IMR-90 (cell line): ENCODE measurements at regions not wholly inside any gene's neighbourhood (a gene's known extent, or its start where the extent isn't known, plus 50 kb on each side); places are given as distances from the start of the nearest gene placed in this dataset.

Source experiments
- ATAC-seq: fragments of 200-7000 bp; cut with Tn5 transposase; 2 replicates; pipeline ENCODE4 v1.9.1; 2020; ENCODE audit warnings: low read depth, mild to moderate bottlenecking, moderate library complexity
- BruUV-seq: library from RNA; stranded (reverse); fragments of 400-500 nt; replicated peaks from 2 replicates; lab custom pipeline; 2021; lab: Mats Ljungman, UMichigan
- CTCF ChIA-PET: fragments of 300-600 bp; formaldehyde crosslinking; extraction: SDS; loops from one replicate; lab custom pipeline; 2021; ENCODE audit warnings: antibody characterized with exemption; lab: Yijun Ruan, JAX
- POLR2A ChIA-PET: fragments of 300-600 bp; sonication (Branson Sonifier 250); formaldehyde crosslinking; loops from one replicate; lab custom pipeline; 2022; ENCODE audit warnings: antibody characterized with exemption; ENCODE audit not compliant: unreplicated experiment; lab: Charles Lee
- DNase-seq: peaks from one replicate; pipeline ENCODE4 v3.0.0; 2013
- H2AFZ ChIP-seq: replicated peaks from 2 replicates; pipeline ENCODE3; 2013; ENCODE audit warnings: low read length, mild to moderate bottlenecking; ENCODE audit not compliant: poor library complexity
- H2AK5ac ChIP-seq: 2 replicates; pipeline ENCODE4 v1.6.1; 2013; ENCODE audit warnings: low read depth, low read length, inconsistent platforms
- H2AK9ac ChIP-seq: replicated peaks from 2 replicates; pipeline ENCODE3; 2013; ENCODE audit warnings: mild to moderate bottlenecking, low read depth, low read length, moderate library complexity; ENCODE audit not compliant: poor library complexity
- H2BK120ac ChIP-seq: 2 replicates; pipeline ENCODE4 v1.6.1; 2013; ENCODE audit warnings: low read depth, low read length, inconsistent platforms
- H2BK15ac ChIP-seq: 3 replicates; pipeline ENCODE4 v1.6.1; 2013; ENCODE audit warnings: low read depth, low read length, inconsistent platforms
- H2BK20ac ChIP-seq: 2 replicates; pipeline ENCODE4 v1.6.1; 2013; ENCODE audit warnings: low read depth, mild to moderate bottlenecking, inconsistent platforms, low read length, moderate library complexity
- H2BK5ac ChIP-seq: 2 replicates; pipeline ENCODE4 v1.6.1; 2013; ENCODE audit warnings: mild to moderate bottlenecking, low read depth, low read length, inconsistent platforms; ENCODE audit not compliant: poor library complexity, severe bottlenecking
- H3K14ac ChIP-seq: replicated peaks from 2 replicates; pipeline ENCODE4 v1.6.1; 2013; ENCODE audit warnings: low read depth, low read length, inconsistent platforms
- H3K18ac ChIP-seq: 2 replicates; pipeline ENCODE4 v1.6.1; 2013; ENCODE audit warnings: low read depth, low read length, control low read depth
- H3K23ac ChIP-seq: 2 replicates; pipeline ENCODE4 v1.6.1; 2013; ENCODE audit warnings: low read depth, low read length, inconsistent platforms
- H3K27ac ChIP-seq: 2 replicates; pipeline ENCODE4 v1.5.1; 2013; ENCODE audit warnings: mild to moderate bottlenecking, control low read depth, low read length; ENCODE audit not compliant: insufficient read depth
- H3K27me3 ChIP-seq: 2 replicates; pipeline ENCODE4 v1.6.1; 2013; ENCODE audit warnings: low read length; ENCODE audit not compliant: control insufficient read depth, insufficient read depth
- H3K36me3 ChIP-seq: 2 replicates; pipeline ENCODE4 v1.6.1; 2013; ENCODE audit warnings: low read length, mixed read lengths; ENCODE audit not compliant: control insufficient read depth, insufficient read depth
- H3K4ac ChIP-seq: 2 replicates; pipeline ENCODE4 v1.6.1; 2013; ENCODE audit warnings: low read depth, low read length, inconsistent platforms
- H3K4me1 ChIP-seq: 2 replicates; pipeline ENCODE4 v1.6.1; 2013; ENCODE audit warnings: low read length, mixed read lengths; ENCODE audit not compliant: control insufficient read depth, insufficient read depth
- H3K4me2 ChIP-seq: 2 replicates; pipeline ENCODE4 v1.6.1; 2013; ENCODE audit warnings: low read depth, mild to moderate bottlenecking, control low read depth, low read length, moderate library complexity
- H3K4me3 ChIP-seq: 2 replicates; pipeline ENCODE4 v1.5.1; 2013; ENCODE audit warnings: low read depth, mild to moderate bottlenecking, control low read depth, low read length, moderate library complexity; ENCODE audit not compliant: insufficient read depth
- H3K56ac ChIP-seq: 2 replicates; pipeline ENCODE4 v1.6.1; 2013; ENCODE audit warnings: low read length, inconsistent platforms; ENCODE audit not compliant: insufficient read depth; ENCODE audit errors: extremely low read depth
- H3K79me1 ChIP-seq, 2 experiments: 2 replicates each; pipeline ENCODE4 v1.6.1; 2013; ENCODE audit warnings: low read length in 2 of 2, inconsistent platforms in 1 of 2, low read depth in 1 of 2
- H3K9ac ChIP-seq: 2 replicates; pipeline ENCODE4 v1.6.1; 2013; ENCODE audit warnings: low read depth, low read length, control low read depth
- H3K9me1 ChIP-seq: 2 replicates; pipeline ENCODE4 v1.6.1; 2013; ENCODE audit warnings: low read length, inconsistent platforms; ENCODE audit not compliant: insufficient read depth
- H3K9me3 ChIP-seq: 2 replicates; pipeline ENCODE4 v1.6.1; 2013; ENCODE audit warnings: low read length; ENCODE audit not compliant: control insufficient read depth, insufficient read depth
- H4K20me1 ChIP-seq: 2 replicates; pipeline ENCODE4 v1.6.1; 2013; ENCODE audit warnings: low read length, inconsistent platforms; ENCODE audit not compliant: insufficient read depth
- H4K5ac ChIP-seq: 2 replicates; pipeline ENCODE4 v1.6.1; 2013; ENCODE audit warnings: mild to moderate bottlenecking, low read depth, low read length, control low read depth
- H4K8ac ChIP-seq, 2 experiments: 2 replicates each; pipeline ENCODE4 v1.6.1; 2013; ENCODE audit warnings: low read depth in 2 of 2, low read length in 2 of 2, control low read depth in 1 of 2, inconsistent platforms in 1 of 2
- H4K91ac ChIP-seq: 2 replicates; pipeline ENCODE4 v1.6.1; 2013; ENCODE audit warnings: low read depth, low read length, inconsistent platforms; ENCODE audit not compliant: insufficient read depth
- BHLHE40 ChIP-seq: fragments of 150-350 bp; IDR thresholded peaks from 2 replicates; pipeline ENCODE4 v1.6.1; 2016; ENCODE audit warnings: mild to moderate bottlenecking, low read depth, low read length
- CEBPB ChIP-seq: IDR thresholded peaks from 2 replicates; pipeline ENCODE4 v1.6.1; 2012; ENCODE audit warnings: low read depth, low read length, improper control_type of control experiment
- CHD1 ChIP-seq: IDR thresholded peaks from 2 replicates; pipeline ENCODE4 v1.6.1; 2012; ENCODE audit warnings: low read depth, low read length, improper control_type of control experiment
- CTCF ChIP-seq: conservative IDR thresholded peaks from 2 replicates; pipeline ENCODE4 v1.5.1; 2012; ENCODE audit warnings: mild to moderate bottlenecking, low read depth, low read length, improper control_type of control experiment
- ELK1 ChIP-seq: fragments of 150-350 bp; IDR thresholded peaks from 2 replicates; pipeline ENCODE4 v1.6.1; 2016; ENCODE audit warnings: low read depth, mild to moderate bottlenecking, low read length, moderate library complexity, borderline replicate concordance
- FOS ChIP-seq: fragments of 150-350 bp; IDR thresholded peaks from 2 replicates; pipeline ENCODE4 v1.6.1; 2016; ENCODE audit warnings: low read depth, low read length
- MXI1 ChIP-seq: IDR thresholded peaks from 2 replicates; pipeline ENCODE4 v1.6.1; 2012; ENCODE audit warnings: low read depth, mild to moderate bottlenecking, low read length, moderate library complexity, borderline replicate concordance
- POLR2A ChIP-seq: IDR thresholded peaks from 2 replicates; pipeline ENCODE4 v1.6.1; 2012; ENCODE audit warnings: mild to moderate bottlenecking, low read depth, low read length
- RAD21 ChIP-seq: IDR thresholded peaks from 2 replicates; pipeline ENCODE4 v1.6.1; 2012; ENCODE audit warnings: low read length, improper control_type of control experiment
- RCOR1 ChIP-seq: IDR thresholded peaks from 2 replicates; pipeline ENCODE4 v1.6.1; 2012; ENCODE audit warnings: mild to moderate bottlenecking, low read length, improper control_type of control experiment; ENCODE audit not compliant: insufficient replicate concordance
- USF2 ChIP-seq: fragments of 150-350 bp; IDR thresholded peaks from 2 replicates; pipeline ENCODE4 v1.6.1; 2017; ENCODE audit warnings: mild to moderate bottlenecking, antibody characterized with exemption, low read length, low read depth
- dilution Hi-C: fragments of 300-500 bp; cut with HindIII; formaldehyde crosslinking; loops from one replicate; pipeline ENCODE4 v1.14.3; 2018; ENCODE audit warnings: low sequenced_read_pairs; ENCODE audit not compliant: unreplicated experiment
- in situ Hi-C: fragments of 300-500 bp; cut with MboI; formaldehyde crosslinking; loops from 3 replicates; pipeline ENCODE4 v1.14.3; 2019; ENCODE audit warnings: low sequenced_read_pairs, inconsistent platforms, mixed read lengths
- intact Hi-C: fragments of 100-400 bp; cut with micrococcal nuclease; formaldehyde crosslinking; loops from 2 replicates; pipeline ENCODE4 v1.10.0; 2022

GRCh38 chr18:28666216-28666615 is 489.3 kb upstream of the CDH2 start:
- H2BK20ac ChIP-seq = no peak overlapping the region
- H4K8ac ChIP-seq = no peak overlapping the region
- H3K27me3 ChIP-seq = no peaks in the 10 kb centered on the region
- in situ Hi-C loops = no loop called here
- TF ChIP-seq USF2 = no peak
- no peak for TF ChIP-seq CEBPB
- no peak for TF ChIP-seq CHD1
- TF ChIP-seq RCOR1 = no peak
- no peak for TF ChIP-seq POLR2A
- TF ChIP-seq MXI1 = no peak
- no peak for TF ChIP-seq BHLHE40
- no peak for TF ChIP-seq FOS
- no peak for TF ChIP-seq CTCF
- no peak for TF ChIP-seq RAD21
- TF ChIP-seq ELK1 = no peak
- ChIA-PET CTCF (no interaction called here), POLR2A (no interaction called here)
- H3K4me1 ChIP-seq = no peaks in the 10 kb centered on the region
- no peaks in the 10 kb centered on the region for H3K36me3 ChIP-seq
- H3K56ac ChIP-seq = no peak overlapping the region
- dilution Hi-C loops = no loop called here
- H3K79me1 ChIP-seq = no peaks in the 10 kb centered on the region
- no peak overlapping the region for H4K5ac ChIP-seq
- H2AK5ac ChIP-seq = no peak overlapping the region
- no peak overlapping the region for H2AK9ac ChIP-seq
- DNase-seq (no peak), ATAC-seq (no peak)
- no peaks in the 10 kb centered on the region for H4K20me1 ChIP-seq
- no peak overlapping the region for H4K91ac ChIP-seq
- H2AFZ ChIP-seq = no peak overlapping the region
- no peak overlapping the region for H3K4me2 ChIP-seq
- no peak overlapping the region for H2BK120ac ChIP-seq
- H3K9ac ChIP-seq = no peak overlapping the region
- no peak overlapping the region for H2BK5ac ChIP-seq
- no peaks in the 10 kb centered on the region for H3K9me1 ChIP-seq
- no peaks in the 10 kb centered on the region for H3K9me3 ChIP-seq
- no peak overlapping the region for H3K4me3 ChIP-seq
- H3K4ac ChIP-seq = no peak overlapping the region
- no peak overlapping the region for H3K14ac ChIP-seq
- no TSS peak for BruUV-seq
- no peak overlapping the region for H3K23ac ChIP-seq
- H3K27ac ChIP-seq = no peak overlapping the region
- intact Hi-C loops = no loop called here
- H3K18ac ChIP-seq = no peak overlapping the region
- H2BK15ac ChIP-seq = no peak overlapping the region
